ENCODE measurements at regions not wholly inside any gene's neighbourhood (a gene's known extent, or its start where the extent isn't known, plus 50 kb on each side); places are given as distances from the start of the nearest gene placed in this dataset.

DNA sequence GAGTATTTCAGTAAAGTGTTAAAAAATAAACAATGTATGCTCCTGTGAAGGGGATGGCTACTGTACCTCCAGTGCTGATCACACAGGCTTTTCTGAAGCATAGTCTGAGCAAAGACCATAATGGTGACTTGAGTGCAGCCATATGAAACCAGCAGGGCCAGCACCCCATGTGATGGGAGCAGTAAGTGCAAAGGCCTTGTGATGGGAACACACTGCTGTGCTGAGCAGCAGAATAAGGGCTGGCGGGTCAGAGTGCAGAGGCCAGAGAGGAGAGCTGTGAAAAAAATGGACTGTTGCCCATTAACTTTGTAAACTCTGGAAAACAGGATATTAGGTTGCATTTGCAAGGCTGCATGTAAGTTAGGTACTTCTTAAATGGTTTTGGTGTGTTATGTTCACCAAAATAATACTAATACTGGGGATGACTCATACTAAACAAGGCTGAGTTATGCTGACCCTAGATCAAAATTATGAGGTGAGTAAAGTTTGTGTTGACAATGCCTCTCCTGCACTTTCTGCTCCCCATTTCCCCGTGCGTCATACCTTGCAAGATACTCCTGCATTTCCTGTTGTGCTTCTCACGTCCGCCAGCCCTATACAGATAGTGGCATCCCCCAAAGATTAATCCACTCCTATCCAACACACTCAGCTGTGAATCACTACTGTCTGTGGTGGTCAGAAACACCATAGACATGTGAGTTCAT is 67.0 kb upstream of the FAM9A start:
- DNase-seq = no peak

DNA sequence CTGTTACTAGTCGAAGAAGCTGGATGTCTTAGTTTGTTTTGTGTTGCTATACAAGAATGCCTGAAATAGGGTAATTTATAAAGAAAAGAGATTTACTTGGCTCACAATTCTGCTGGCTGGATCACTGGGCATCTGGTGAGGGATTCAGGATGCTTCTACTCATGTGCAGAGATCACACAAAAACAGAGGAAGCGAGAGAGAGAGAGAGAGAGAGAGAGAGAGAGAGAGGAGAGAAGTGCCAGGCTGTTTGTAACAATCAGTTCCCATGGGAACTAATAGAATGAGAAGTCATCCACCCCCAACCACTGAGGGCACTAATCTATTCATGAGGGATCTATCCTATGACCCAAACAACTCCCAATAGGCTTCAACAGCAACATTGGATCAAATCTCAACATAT is 66.2 kb upstream of the FAM9A start:
- no peak for DNase-seq

DNA sequence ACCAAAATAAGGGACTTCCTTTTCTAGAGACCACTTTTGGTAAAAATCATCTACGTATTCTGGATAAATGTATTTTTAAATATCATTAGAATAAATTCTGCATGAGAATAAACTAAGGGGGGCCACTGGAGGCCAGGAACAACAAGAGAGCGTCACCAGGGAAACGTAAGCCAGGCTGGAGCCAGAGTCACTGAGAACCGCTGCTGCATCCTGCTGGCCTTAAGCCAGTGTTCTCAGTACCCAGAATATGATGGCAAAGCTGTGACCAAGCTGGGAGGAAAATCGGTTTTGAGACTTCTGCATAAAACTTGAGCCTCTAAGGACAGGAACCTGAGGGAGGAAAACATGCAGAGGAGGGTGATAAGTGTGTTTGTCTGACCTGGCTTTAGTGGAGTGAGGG is 63.0 kb upstream of the FAM9A start:
- DNase-seq = no peak

DNA sequence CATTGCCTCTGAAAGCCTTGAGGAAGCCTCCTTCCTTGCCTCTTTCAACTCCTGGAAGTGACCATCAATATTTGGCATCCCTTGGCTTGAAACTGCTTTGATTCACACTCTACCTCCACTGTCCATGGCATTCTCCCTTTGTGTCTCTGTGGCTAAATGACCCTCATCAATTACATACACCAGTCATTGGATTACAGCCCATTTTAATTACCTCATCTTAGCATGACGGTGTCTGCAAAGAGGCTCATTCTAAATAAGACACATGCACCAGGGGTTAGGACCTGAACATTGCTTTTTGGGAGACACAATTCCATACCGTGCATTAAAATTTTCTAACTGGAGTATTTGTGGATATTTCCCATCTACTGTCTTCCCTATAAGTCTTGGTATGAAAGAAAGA is 60.7 kb upstream of the FAM9A start:
- DNase-seq = no peak

DNA sequence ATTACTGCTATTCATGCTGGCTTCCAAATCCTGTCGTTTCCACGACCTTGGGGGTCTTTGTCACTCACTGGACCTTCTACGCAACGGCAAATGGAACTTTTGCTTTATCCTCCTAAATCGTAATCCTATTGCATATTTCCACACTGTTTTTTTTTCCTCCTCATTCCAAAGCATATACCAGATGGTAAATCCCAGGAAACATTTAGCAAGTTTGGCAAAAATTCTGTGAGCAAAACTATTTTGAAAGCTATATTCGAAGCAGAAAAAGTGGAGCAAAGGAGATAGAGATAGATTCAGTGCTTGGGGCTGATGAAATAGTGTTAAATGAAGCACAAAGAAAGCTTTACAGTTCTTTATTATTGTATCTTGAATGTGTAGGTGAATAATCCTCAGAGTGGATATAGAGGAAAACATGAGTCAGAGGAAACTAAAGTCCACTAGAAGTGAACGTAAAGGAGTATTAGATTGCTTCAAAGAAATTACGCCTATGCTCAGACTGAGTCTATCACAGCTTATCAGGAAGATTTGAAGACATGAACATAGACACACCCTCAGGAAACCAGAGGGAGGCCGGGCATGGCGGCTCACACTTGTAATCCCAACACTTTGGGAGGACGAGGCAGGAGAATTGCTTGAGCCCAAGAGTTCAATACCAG is 50.2 kb upstream of the FAM9A start:
- no peak for DNase-seq

Measured in CD4-positive, alpha-beta T cell treated with Interleukin-12 subunit alpha and Interleukin-12 subunit beta, for 1 hour (primary cell).